ENCODE measurements at regions not wholly inside any gene's neighbourhood (a gene's known extent, or its start where the extent isn't known, plus 50 kb on each side); places are given as distances from the start of the nearest gene placed in this dataset.

GRCh38 chr9:90271707-90272106 is 370.9 kb downstream of the DIRAS2 start:
- POLR2A ChIA-PET: no interaction called here
- Mint-ChIP-seq H3K4me1 (no peaks in the 10 kb centered on the region), H3K36me3 (ENCODE audit: low read depth) (no peaks in the 10 kb centered on the region)

GRCh38 chr9:90274725-90275124 is 367.9 kb downstream of the DIRAS2 start:
- H3K27ac Mint-ChIP-seq: no peak overlapping the region
- POLR2A ChIA-PET: no interaction called here
- H3K27me3 Mint-ChIP-seq: peaks cover 20% of the 10 kb centered on the region
- no peaks in the 10 kb centered on the region for H3K4me1 Mint-ChIP-seq
- DNase-seq: no peak
- CTCF ChIA-PET: interaction anchor here (1.0 kb wide), 1 partner anchor 41 kb away, joined by 3 read pairs; no protein-coding TSS in a partner anchor
- no peak overlapping the region for H3K4me3 Mint-ChIP-seq
- H3K36me3 Mint-ChIP-seq (ENCODE audit: low read depth): no peaks in the 10 kb centered on the region
- H3K9me3 Mint-ChIP-seq: no peaks in the 10 kb centered on the region

More at GRCh38 chr9:90271707-90272106, 370.9 kb downstream of the DIRAS2 start:
- Mint-ChIP-seq H3K9me3 (no peaks in the 10 kb centered on the region), H3K27me3 (peaks cover 12% of the 10 kb centered on the region), H3K4me3 (no peak overlapping the region), H3K27ac (no peak overlapping the region)
- no peak for DNase-seq
- CTCF ChIA-PET: no interaction called here

- Mint-ChIP-seq H3K27me3 (peaks cover 20% of the 10 kb centered on the region), H3K4me3 (no peak overlapping the region), H3K36me3 (ENCODE audit: low read depth) (no peaks in the 10 kb centered on the region), H3K4me1 (peaks cover 3% of the 10 kb centered on the region), H3K27ac (no peak overlapping the region), H3K9me3 (no peaks in the 10 kb centered on the region)
- CTCF ChIA-PET: no interaction called here
- no peak for DNase-seq
- POLR2A ChIA-PET: no interaction called here
Measured at GRCh38 chr9:90285946-90286345, 356.7 kb downstream of the DIRAS2 start.

- CTCF ChIA-PET: interaction anchor here (0.6 kb wide), 2 partner anchors 277 to 1123 kb away, joined by 3 read pairs; no protein-coding TSS in a partner anchor
- Mint-ChIP-seq H3K27me3 (peaks cover 17% of the 10 kb centered on the region), H3K4me3 (no peak overlapping the region), H3K4me1 (peaks cover 3% of the 10 kb centered on the region), H3K27ac (no peak overlapping the region), H3K9me3 (no peaks in the 10 kb centered on the region), H3K36me3 (ENCODE audit: low read depth) (no peaks in the 10 kb centered on the region)
- no peak for DNase-seq
- POLR2A ChIA-PET: interaction anchor here (0.6 kb wide), 1 partner anchor 286 kb away, joined by 3 read pairs; no protein-coding TSS in a partner anchor
Measured at GRCh38 chr9:90287567-90288274, 354.9 kb downstream of the DIRAS2 start.

- Mint-ChIP-seq H3K36me3 (ENCODE audit: low read depth) (no peaks in the 10 kb centered on the region), H3K27ac (no peak overlapping the region), H3K4me3 (no peak overlapping the region), H3K27me3 (peaks cover 13% of the 10 kb centered on the region), H3K4me1 (peaks cover 3% of the 10 kb centered on the region), H3K9me3 (no peaks in the 10 kb centered on the region)
- ChIA-PET CTCF (no interaction called here), POLR2A (interaction anchor here (0.6 kb wide), 1 partner anchor 285 kb away, joined by 3 read pairs; no protein-coding TSS in a partner anchor)
- no peak for DNase-seq
Measured at GRCh38 chr9:90288275-90288639, 354.4 kb downstream of the DIRAS2 start.

GRCh38 chr9:90290716-90291485 is 351.7 kb downstream of the DIRAS2 start:
- no peak for DNase-seq
- CTCF ChIA-PET: no interaction called here
- Mint-ChIP-seq H3K27me3 (peaks cover 13% of the 10 kb centered on the region), H3K4me1 (peaks cover 3% of the 10 kb centered on the region), H3K4me3 (no peak overlapping the region), H3K27ac (no peak overlapping the region), H3K9me3 (no peaks in the 10 kb centered on the region), H3K36me3 (ENCODE audit: low read depth) (no peaks in the 10 kb centered on the region)
- POLR2A ChIA-PET: no interaction called here

GRCh38 chr9:90296539-90296938 is 346.1 kb downstream of the DIRAS2 start:
- no peaks in the 10 kb centered on the region for H3K9me3 Mint-ChIP-seq
- H3K27me3 Mint-ChIP-seq: peaks cover 21% of the 10 kb centered on the region
- H3K4me3 Mint-ChIP-seq: no peak overlapping the region
- no peak overlapping the region for H3K27ac Mint-ChIP-seq
- no peak for DNase-seq
- ChIA-PET POLR2A (no interaction called here), CTCF (no interaction called here)
- no peaks in the 10 kb centered on the region for H3K36me3 Mint-ChIP-seq (ENCODE audit: low read depth)
- H3K4me1 Mint-ChIP-seq: no peaks in the 10 kb centered on the region

- POLR2A ChIA-PET: no interaction called here
- CTCF ChIA-PET: interaction anchor here (0.8 kb wide), 1 partner anchor 8 kb away, joined by 4 read pairs; no protein-coding TSS in a partner anchor
Measured at GRCh38 chr9:90299968-90300367, 342.7 kb downstream of the DIRAS2 start.

GRCh38 chr9:90300611-90301276 is 341.9 kb downstream of the DIRAS2 start:
- Mint-ChIP-seq H3K27me3 (peaks cover 21% of the 10 kb centered on the region), H3K36me3 (ENCODE audit: low read depth) (no peaks in the 10 kb centered on the region), H3K27ac (no peak overlapping the region), H3K9me3 (no peaks in the 10 kb centered on the region), H3K4me3 (no peak overlapping the region), H3K4me1 (no peaks in the 10 kb centered on the region)
- DNase-seq: no peak
- CTCF ChIA-PET: interaction anchor here (0.8 kb wide), 2 partner anchors 8 to 9 kb away, joined by 3 to 4 read pairs; no protein-coding TSS in a partner anchor
- POLR2A ChIA-PET: no interaction called here

More at GRCh38 chr9:90299968-90300367, 342.7 kb downstream of the DIRAS2 start:
- H3K4me1 Mint-ChIP-seq: no peaks in the 10 kb centered on the region
- peaks cover 21% of the 10 kb centered on the region for H3K27me3 Mint-ChIP-seq
- H3K27ac Mint-ChIP-seq: no peak overlapping the region
- no peaks in the 10 kb centered on the region for H3K36me3 Mint-ChIP-seq (ENCODE audit: low read depth)
- no peak for DNase-seq
- H3K4me3 Mint-ChIP-seq: no peak overlapping the region
- no peaks in the 10 kb centered on the region for H3K9me3 Mint-ChIP-seq

GRCh38 chr9:90301277-90301653 is 341.4 kb downstream of the DIRAS2 start:
- ChIA-PET CTCF (interaction anchor here (0.8 kb wide), 1 partner anchor 8 kb away, joined by 3 read pairs; no protein-coding TSS in a partner anchor), POLR2A (no interaction called here)
- Mint-ChIP-seq H3K27me3 (peaks cover 17% of the 10 kb centered on the region), H3K27ac (no peak overlapping the region), H3K9me3 (no peaks in the 10 kb centered on the region), H3K4me1 (no peaks in the 10 kb centered on the region), H3K4me3 (no peak overlapping the region), H3K36me3 (ENCODE audit: low read depth) (no peaks in the 10 kb centered on the region)
- no peak for DNase-seq

GRCh38 chr9:90303655-90304054 is 339.0 kb downstream of the DIRAS2 start:
- Mint-ChIP-seq H3K4me1 (no peaks in the 10 kb centered on the region), H3K27me3 (peaks cover 12% of the 10 kb centered on the region), H3K9me3 (no peaks in the 10 kb centered on the region), H3K27ac (no peak overlapping the region), H3K4me3 (no peak overlapping the region), H3K36me3 (ENCODE audit: low read depth) (no peaks in the 10 kb centered on the region)
- DNase-seq: no peak
- POLR2A ChIA-PET: no interaction called here
- CTCF ChIA-PET: interaction anchor here (0.6 kb wide), 1 partner anchor 753 kb away, joined by 5 read pairs; no protein-coding TSS in a partner anchor

GRCh38 chr9:90306158-90306557 is 336.5 kb downstream of the DIRAS2 start:
- CTCF ChIA-PET: no interaction called here
- Mint-ChIP-seq H3K4me3 (no peak overlapping the region), H3K4me1 (no peaks in the 10 kb centered on the region), H3K9me3 (no peaks in the 10 kb centered on the region), H3K27ac (no peak overlapping the region), H3K36me3 (ENCODE audit: low read depth) (no peaks in the 10 kb centered on the region), H3K27me3 (peaks cover 5% of the 10 kb centered on the region)
- POLR2A ChIA-PET: no interaction called here
- no peak for DNase-seq

Data from activated CD4-positive, alpha-beta T cell treated with anti-CD3 and anti-CD28 coated beads, Interleukin-2, amount 10 ng/mL, durations not matched to agents 7 days and 5 days (primary cell).